GM12878 (cell line): ENCODE measurements at regions not wholly inside any gene's neighbourhood (a gene's known extent, or its start where the extent isn't known, plus 50 kb on each side); places are given as distances from the start of the nearest gene placed in this dataset.

ENCODE experiments used
- CBFB ChIP-seq: IDR thresholded peaks from 2 replicates; pipeline ENCODE4 v1.6.1; 2016; ENCODE audit warnings: antibody characterized with exemption, low read depth
- CHD2 ChIP-seq: IDR thresholded peaks from 2 replicates; pipeline ENCODE4 v1.6.1; 2011; ENCODE audit warnings: low read depth, low read length, improper control_type of control experiment, borderline replicate concordance
- CTCF ChIP-seq, 3 experiments: IDR thresholded peaks in 2 of 3; conservative IDR thresholded peaks in 1 of 3; 2 replicates each; pipeline ENCODE4 v1.5.1; 2011; ENCODE audit warnings: low read depth in 3 of 3, low read length in 3 of 3, mild to moderate bottlenecking in 3 of 3, control low read depth in 2 of 3, moderate library complexity in 2 of 3, inconsistent platforms in 1 of 3, mixed read lengths in 1 of 3; ENCODE audit not compliant: control insufficient read depth in 2 of 3, insufficient read depth in 1 of 3; ENCODE audit errors: extremely low read depth in 1 of 3
- IKZF1 ChIP-seq: fragments of 450-650 bp; conservative IDR thresholded peaks from 2 replicates; pipeline ENCODE4 v1.6.1; 2017; ENCODE audit warnings: antibody characterized with exemption, mild to moderate bottlenecking
- SMARCA5 ChIP-seq: fragments of 450-650 bp; IDR thresholded peaks from 2 replicates; pipeline ENCODE4 v1.6.1; 2017; ENCODE audit warnings: mild to moderate bottlenecking
- TAF1 ChIP-seq: IDR thresholded peaks from 2 replicates; pipeline ENCODE4 v1.6.1; 2011; ENCODE audit warnings: mild to moderate bottlenecking, low read depth, low read length, borderline replicate concordance
- TF ChIP-seq, protein P1 (sequence below): fragments of 450-650 bp; IDR thresholded peaks from 2 replicates; pipeline ENCODE4 v1.6.1; 2018; ENCODE audit warnings: borderline replicate concordance, mild to moderate bottlenecking; ENCODE audit not compliant: partially characterized antibody
- TF ChIP-seq, protein P2 (sequence below): fragments of 150-350 bp; IDR thresholded peaks from 2 replicates; pipeline ENCODE4 v1.6.1; 2016; ENCODE audit warnings: low read depth, low read length

- TF ChIP-seq, protein P1, sequence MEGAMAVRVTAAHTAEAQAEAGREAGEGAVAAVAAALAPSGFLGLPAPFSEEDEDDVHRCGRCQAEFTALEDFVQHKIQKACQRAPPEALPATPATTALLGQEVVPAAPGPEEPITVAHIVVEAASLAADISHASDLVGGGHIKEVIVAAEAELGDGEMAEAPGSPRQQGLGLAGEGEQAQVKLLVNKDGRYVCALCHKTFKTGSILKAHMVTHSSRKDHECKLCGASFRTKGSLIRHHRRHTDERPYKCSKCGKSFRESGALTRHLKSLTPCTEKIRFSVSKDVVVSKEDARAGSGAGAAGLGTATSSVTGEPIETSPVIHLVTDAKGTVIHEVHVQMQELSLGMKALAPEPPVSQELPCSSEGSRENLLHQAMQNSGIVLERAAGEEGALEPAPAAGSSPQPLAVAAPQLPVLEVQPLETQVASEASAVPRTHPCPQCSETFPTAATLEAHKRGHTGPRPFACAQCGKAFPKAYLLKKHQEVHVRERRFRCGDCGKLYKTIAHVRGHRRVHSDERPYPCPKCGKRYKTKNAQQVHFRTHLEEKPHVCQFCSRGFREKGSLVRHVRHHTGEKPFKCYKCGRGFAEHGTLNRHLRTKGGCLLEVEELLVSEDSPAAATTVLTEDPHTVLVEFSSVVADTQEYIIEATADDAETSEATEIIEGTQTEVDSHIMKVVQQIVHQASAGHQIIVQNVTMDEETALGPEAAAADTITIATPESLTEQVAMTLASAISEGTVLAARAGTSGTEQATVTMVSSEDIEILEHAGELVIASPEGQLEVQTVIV = no peak
- TF ChIP-seq IKZF1 (no peak), TAF1 (no peak), CBFB (no peak), CTCF (IDR thresholded peaks at IDR 0.05 in 2 of 3, conservative IDR thresholded peaks at IDR 0.05 in 1 of 3; ENCODE audit: control insufficient read depth in 2 of 3, extremely low read depth in 1 of 3, insufficient read depth in 1 of 3, low read depth in 3 of 3, low read length in 3 of 3) (no peak), SMARCA5 (no peak), CHD2 (no peak)
- TF ChIP-seq, protein P2, sequence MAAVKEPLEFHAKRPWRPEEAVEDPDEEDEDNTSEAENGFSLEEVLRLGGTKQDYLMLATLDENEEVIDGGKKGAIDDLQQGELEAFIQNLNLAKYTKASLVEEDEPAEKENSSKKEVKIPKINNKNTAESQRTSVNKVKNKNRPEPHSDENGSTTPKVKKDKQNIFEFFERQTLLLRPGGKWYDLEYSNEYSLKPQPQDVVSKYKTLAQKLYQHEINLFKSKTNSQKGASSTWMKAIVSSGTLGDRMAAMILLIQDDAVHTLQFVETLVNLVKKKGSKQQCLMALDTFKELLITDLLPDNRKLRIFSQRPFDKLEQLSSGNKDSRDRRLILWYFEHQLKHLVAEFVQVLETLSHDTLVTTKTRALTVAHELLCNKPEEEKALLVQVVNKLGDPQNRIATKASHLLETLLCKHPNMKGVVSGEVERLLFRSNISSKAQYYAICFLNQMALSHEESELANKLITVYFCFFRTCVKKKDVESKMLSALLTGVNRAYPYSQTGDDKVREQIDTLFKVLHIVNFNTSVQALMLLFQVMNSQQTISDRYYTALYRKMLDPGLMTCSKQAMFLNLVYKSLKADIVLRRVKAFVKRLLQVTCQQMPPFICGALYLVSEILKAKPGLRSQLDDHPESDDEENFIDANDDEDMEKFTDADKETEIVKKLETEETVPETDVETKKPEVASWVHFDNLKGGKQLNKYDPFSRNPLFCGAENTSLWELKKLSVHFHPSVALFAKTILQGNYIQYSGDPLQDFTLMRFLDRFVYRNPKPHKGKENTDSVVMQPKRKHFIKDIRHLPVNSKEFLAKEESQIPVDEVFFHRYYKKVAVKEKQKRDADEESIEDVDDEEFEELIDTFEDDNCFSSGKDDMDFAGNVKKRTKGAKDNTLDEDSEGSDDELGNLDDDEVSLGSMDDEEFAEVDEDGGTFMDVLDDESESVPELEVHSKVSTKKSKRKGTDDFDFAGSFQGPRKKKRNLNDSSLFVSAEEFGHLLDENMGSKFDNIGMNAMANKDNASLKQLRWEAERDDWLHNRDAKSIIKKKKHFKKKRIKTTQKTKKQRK = no peak
These were observed 212.3 kb downstream of the DCAF12L2 start for GRCh38 chrX:125953814-125954213.
